H9 (cell line): ENCODE measurements at regions not wholly inside any gene's neighbourhood (a gene's known extent, or its start where the extent isn't known, plus 50 kb on each side); places are given as distances from the start of the nearest gene placed in this dataset.

ENCODE experiments used
- DNase-seq: peaks from one replicate; pipeline ENCODE4 v3.0.0-alpha.2; 2017
- H2AFZ ChIP-seq: one replicate; pipeline ENCODE4 v1.6.1; 2013; ENCODE audit warnings: mild to moderate bottlenecking, low read length, control low read depth, moderate library complexity
- H2AK5ac ChIP-seq: 2 replicates; pipeline ENCODE4 v1.6.1; 2013; ENCODE audit warnings: low read length, control low read depth, mixed read lengths; ENCODE audit not compliant: insufficient read length
- H2BK120ac ChIP-seq: one replicate; pipeline ENCODE4 v1.6.1; 2013; ENCODE audit warnings: low read depth, mild to moderate bottlenecking, low read length, control low read depth, inconsistent platforms; ENCODE audit not compliant: poor library complexity, severe bottlenecking
- H2BK12ac ChIP-seq: 2 replicates; pipeline ENCODE4 v1.6.1; 2013; ENCODE audit warnings: low read length, control low read depth, mixed read lengths, low read depth; ENCODE audit not compliant: insufficient read length
- H2BK15ac ChIP-seq: 2 replicates; pipeline ENCODE4 v1.6.1; 2013; ENCODE audit warnings: low read depth, low read length, control low read depth
- H2BK20ac ChIP-seq: one replicate; pipeline ENCODE4 v1.6.1; 2013; ENCODE audit warnings: low read depth, mild to moderate bottlenecking, low read length, control low read depth, inconsistent platforms; ENCODE audit not compliant: poor library complexity, severe bottlenecking
- H2BK5ac ChIP-seq: 2 replicates; pipeline ENCODE4 v1.6.1; 2013; ENCODE audit warnings: low read length, control low read depth, mixed read lengths; ENCODE audit not compliant: insufficient read length
- H3K14ac ChIP-seq: 2 replicates; pipeline ENCODE4 v1.6.1; 2013; ENCODE audit warnings: low read length, control low read depth; ENCODE audit not compliant: insufficient read depth
- H3K18ac ChIP-seq: 2 replicates; pipeline ENCODE4 v1.6.1; 2013; ENCODE audit warnings: low read depth, mild to moderate bottlenecking, mixed read lengths, low read length, control low read depth; ENCODE audit not compliant: insufficient read length
- H3K23ac ChIP-seq: 2 replicates; pipeline ENCODE4 v1.6.1; 2013; ENCODE audit warnings: low read length, control low read depth, mixed read lengths, low read depth; ENCODE audit not compliant: insufficient read length
- H3K23me2 ChIP-seq: 2 replicates; pipeline ENCODE4 v1.6.1; 2013; ENCODE audit warnings: low read depth, mild to moderate bottlenecking, mixed read lengths, low read length, control low read depth; ENCODE audit not compliant: insufficient read length, poor library complexity, severe bottlenecking
- H3K27ac ChIP-seq: 2 replicates; pipeline ENCODE4 v1.5.1; 2013; ENCODE audit warnings: low read length, control low read depth, mixed read lengths, low read depth; ENCODE audit not compliant: insufficient read length
- H3K27me3 ChIP-seq: 2 replicates; pipeline ENCODE4 v1.6.1; 2013; ENCODE audit warnings: low read length, control low read depth, inconsistent platforms; ENCODE audit not compliant: insufficient read depth
- H3K4ac ChIP-seq: 2 replicates; pipeline ENCODE4 v1.6.1; 2013; ENCODE audit warnings: low read depth, mild to moderate bottlenecking, control low read depth, inconsistent platforms, low read length, moderate library complexity
- H3K4me1 ChIP-seq: 2 replicates; pipeline ENCODE4 v1.6.1; 2013; ENCODE audit warnings: low read length, control low read depth, inconsistent platforms; ENCODE audit not compliant: insufficient read depth
- H3K4me2 ChIP-seq: 2 replicates; pipeline ENCODE4 v1.6.1; 2013; ENCODE audit warnings: low read length, control low read depth, mixed read lengths; ENCODE audit not compliant: insufficient read length, insufficient read depth
- H3K56ac ChIP-seq: 2 replicates; pipeline ENCODE4 v1.6.1; 2013; ENCODE audit warnings: low read depth, mild to moderate bottlenecking, mixed read lengths, low read length, control low read depth; ENCODE audit not compliant: insufficient read length
- H3K79me1 ChIP-seq: 2 replicates; pipeline ENCODE4 v1.6.1; 2013; ENCODE audit warnings: low read depth, mild to moderate bottlenecking, moderate library complexity, low read length, control low read depth, inconsistent platforms; ENCODE audit not compliant: insufficient read depth, poor library complexity, severe bottlenecking
- H3K79me2 ChIP-seq: 2 replicates; pipeline ENCODE4 v1.6.1; 2013; ENCODE audit warnings: low read length, control low read depth, inconsistent platforms; ENCODE audit not compliant: insufficient read depth
- H3K9ac ChIP-seq: 2 replicates; pipeline ENCODE4 v1.6.1; 2013; ENCODE audit warnings: low read length, control low read depth, mixed read lengths; ENCODE audit not compliant: insufficient read length; ENCODE audit errors: extremely low read depth
- H3K9me3 ChIP-seq: one replicate; pipeline ENCODE4 v1.6.1; 2013; ENCODE audit warnings: low read depth, low read length, inconsistent platforms; ENCODE audit not compliant: control insufficient read depth
- H3T11ph ChIP-seq: one replicate; pipeline ENCODE4 v1.6.1; 2013; ENCODE audit warnings: mild to moderate bottlenecking, low read length, control low read depth, inconsistent platforms
- H4K20me1 ChIP-seq: one replicate; pipeline ENCODE4 v1.6.1; 2013; ENCODE audit not compliant: control insufficient read depth, insufficient read length, insufficient read depth
- H4K5ac ChIP-seq: 2 replicates; pipeline ENCODE4 v1.6.1; 2013; ENCODE audit warnings: low read depth, mild to moderate bottlenecking, mixed read lengths, low read length, control low read depth; ENCODE audit not compliant: insufficient read length
- H4K8ac ChIP-seq: replicated peaks from 2 replicates; pipeline ENCODE4 v1.6.1; 2013; ENCODE audit warnings: low read length, control low read depth, mixed read lengths, low read depth; ENCODE audit not compliant: insufficient read length
- H4K91ac ChIP-seq: 2 replicates; pipeline ENCODE4 v1.6.1; 2013; ENCODE audit warnings: low read depth, mild to moderate bottlenecking, moderate library complexity, mixed read lengths, low read length, control low read depth; ENCODE audit not compliant: insufficient read length
- H3K27ac Mint-ChIP-seq, 3 experiments: 2 replicates in 2 of 3; 3 replicates in 1 of 3; pipeline ENCODE4 v1.8.0; 2020 to 2021; ENCODE audit warnings: mixed read lengths in 3 of 3, mild to moderate bottlenecking in 1 of 3, moderate library complexity in 1 of 3
- H3K27me3 Mint-ChIP-seq: 2 replicates; pipeline ENCODE4 v1.8.0; 2021; ENCODE audit warnings: low read depth, mild to moderate bottlenecking, moderate library complexity, mixed read lengths
- H3K36me3 Mint-ChIP-seq, 3 experiments: 2 replicates in 2 of 3; 3 replicates in 1 of 3; pipeline ENCODE4 v1.8.0; 2020 to 2021; ENCODE audit warnings: low read depth in 3 of 3, mixed read lengths in 3 of 3; ENCODE audit not compliant: insufficient read depth in 1 of 3
- H3K4me1 Mint-ChIP-seq, 2 experiments: 2 replicates each; pipeline ENCODE4 v1.8.0; 2020; ENCODE audit warnings: mixed read lengths in 2 of 2
- H3K4me3 Mint-ChIP-seq, 2 experiments: 2 replicates in 1 of 2; 3 replicates in 1 of 2; pipeline ENCODE4 v1.8.0; 2020 to 2021; ENCODE audit warnings: mild to moderate bottlenecking in 2 of 2, mixed read lengths in 2 of 2, moderate library complexity in 1 of 2
- H3K9me3 Mint-ChIP-seq, 2 experiments: 2 replicates in 1 of 2; 3 replicates in 1 of 2; pipeline ENCODE4 v1.8.0; 2020; ENCODE audit warnings: mild to moderate bottlenecking in 2 of 2, mixed read lengths in 2 of 2, moderate library complexity in 1 of 2
- WGBS: extraction: QIAGEN DNeasy Blood & Tissue Kit; methylation state at CpG from one replicate; pipeline ENCODE4 v1.1.7; 2013; ENCODE audit warnings: missing lambda C conversion rate, low lambda C conversion rate, mixed read lengths; ENCODE audit not compliant: insufficient read length; ENCODE audit errors: extremely low coverage; 5-methylcytosine and 5-hydroxymethylcytosine counted together
- TF ChIP-seq, protein P1 (sequence below): fragments of 200-600 bp; sonication (generic); conservative IDR thresholded peaks from 3 replicates; pipeline ENCODE4 v1.8.0; 2021; ENCODE audit warnings: antibody characterized with exemption, mild to moderate bottlenecking

DNA sequence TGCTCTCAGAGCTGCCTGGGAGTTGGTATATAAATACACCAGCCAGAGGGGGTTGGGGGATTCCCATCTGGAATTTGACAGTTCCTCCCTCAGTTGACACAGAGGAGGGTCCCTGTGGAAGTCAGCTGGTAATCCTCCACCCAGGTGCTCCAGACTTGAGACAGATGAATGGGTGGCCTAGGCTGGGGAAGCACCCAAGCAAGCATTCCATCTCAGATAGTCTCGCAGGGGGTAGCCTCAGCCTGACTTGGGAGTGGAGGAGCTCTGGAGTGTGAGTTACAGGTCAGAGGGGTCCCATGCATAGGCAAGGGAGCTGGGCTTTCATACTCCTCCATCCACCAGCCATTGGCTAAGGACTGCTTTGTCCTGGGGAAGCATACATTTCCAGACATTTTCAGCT, 229.3 kb upstream of the BCOR start:
- no peak overlapping the region for H3K23ac ChIP-seq
- peaks cover 4% of the 10 kb centered on the region for H3K27me3 Mint-ChIP-seq

More for the DNA sequence above, 229.3 kb upstream of the BCOR start:
- H3K23me2 ChIP-seq: no peaks in the 10 kb centered on the region
- no peak overlapping the region for H3K27ac ChIP-seq
- H3K4ac ChIP-seq: no peak overlapping the region
- H2BK15ac ChIP-seq: no peak overlapping the region
- no peak for DNase-seq
- no peak overlapping the region for H3K14ac ChIP-seq
- H4K8ac ChIP-seq: no peak overlapping the region
- H2AK5ac ChIP-seq: no peak overlapping the region
- no peaks in the 10 kb centered on the region for H3K79me2 ChIP-seq
- TF ChIP-seq, protein P1, sequence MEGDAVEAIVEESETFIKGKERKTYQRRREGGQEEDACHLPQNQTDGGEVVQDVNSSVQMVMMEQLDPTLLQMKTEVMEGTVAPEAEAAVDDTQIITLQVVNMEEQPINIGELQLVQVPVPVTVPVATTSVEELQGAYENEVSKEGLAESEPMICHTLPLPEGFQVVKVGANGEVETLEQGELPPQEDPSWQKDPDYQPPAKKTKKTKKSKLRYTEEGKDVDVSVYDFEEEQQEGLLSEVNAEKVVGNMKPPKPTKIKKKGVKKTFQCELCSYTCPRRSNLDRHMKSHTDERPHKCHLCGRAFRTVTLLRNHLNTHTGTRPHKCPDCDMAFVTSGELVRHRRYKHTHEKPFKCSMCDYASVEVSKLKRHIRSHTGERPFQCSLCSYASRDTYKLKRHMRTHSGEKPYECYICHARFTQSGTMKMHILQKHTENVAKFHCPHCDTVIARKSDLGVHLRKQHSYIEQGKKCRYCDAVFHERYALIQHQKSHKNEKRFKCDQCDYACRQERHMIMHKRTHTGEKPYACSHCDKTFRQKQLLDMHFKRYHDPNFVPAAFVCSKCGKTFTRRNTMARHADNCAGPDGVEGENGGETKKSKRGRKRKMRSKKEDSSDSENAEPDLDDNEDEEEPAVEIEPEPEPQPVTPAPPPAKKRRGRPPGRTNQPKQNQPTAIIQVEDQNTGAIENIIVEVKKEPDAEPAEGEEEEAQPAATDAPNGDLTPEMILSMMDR: no peak
- Mint-ChIP-seq H3K9me3 (peaks cover 70 to 75% of the 10 kb centered on the region in 2 experiments), H3K4me1 (peaks cover 8 to 14% of the 10 kb centered on the region in 2 experiments), H3K27ac (no peak overlapping the region), H3K4me3 (no peak overlapping the region), H3K36me3 (peaks cover 0 to 4% (median 0%) of the 10 kb centered on the region in 3 experiments; a peak in 3 of 7 replicates)
- no peak overlapping the region for H3K56ac ChIP-seq
- H2BK5ac ChIP-seq: no peak overlapping the region
- no peaks in the 10 kb centered on the region for H4K20me1 ChIP-seq
- no peaks in the 10 kb centered on the region for H3K27me3 ChIP-seq
- H3K9me3 ChIP-seq: no peaks in the 10 kb centered on the region
- WGBS: no CpG with 5 or more reads among the region's 1 CpG
- no peak overlapping the region for H2AFZ ChIP-seq
- no peak overlapping the region for H4K5ac ChIP-seq
- H3T11ph ChIP-seq: no peak overlapping the region
- H3K18ac ChIP-seq: no peak overlapping the region
- no peaks in the 10 kb centered on the region for H3K79me1 ChIP-seq
- no peak overlapping the region for H2BK20ac ChIP-seq
- no peak overlapping the region for H3K4me2 ChIP-seq
- H2BK12ac ChIP-seq: no peak overlapping the region
- no peak overlapping the region for H4K91ac ChIP-seq
- no peaks in the 10 kb centered on the region for H3K4me1 ChIP-seq
- no peak overlapping the region for H2BK120ac ChIP-seq
- no peak overlapping the region for H3K9ac ChIP-seq
